RWPE1 (cell line): ENCODE measurements at regions not wholly inside any gene's neighbourhood (a gene's known extent, or its start where the extent isn't known, plus 50 kb on each side); places are given as distances from the start of the nearest gene placed in this dataset.

Source experiments
- CTCF ChIA-PET: fragments of 350-600 bp; sonication (Branson Sonifier 250); formaldehyde crosslinking; extraction: SDS; loops from one replicate; lab custom pipeline; 2021; lab: Yijun Ruan, JAX
- POLR2A ChIA-PET: fragments of 400-600 bp; formaldehyde crosslinking; extraction: SDS; loops from one replicate; lab custom pipeline; 2020; ENCODE audit warnings: antibody characterized with exemption; ENCODE audit not compliant: low non-redundant PET; lab: Yijun Ruan, JAX
- DNase-seq: peaks from one replicate; pipeline ENCODE4 v3.0.0; 2012; ENCODE audit warnings: low spot score
- H3K27ac ChIP-seq: fragments of 450-650 bp; 2 replicates; pipeline ENCODE4 v1.5.1; 2017
- CTCF ChIP-seq: fragments of 450-650 bp; conservative IDR thresholded peaks from 2 replicates; pipeline ENCODE4 v1.5.1; 2017; ENCODE audit warnings: low read depth, mild to moderate bottlenecking

GRCh38 chr20:60892095-60892813, 359.8 kb upstream of the CDH4 start:
- ChIA-PET CTCF (interaction anchor here (1.2 kb wide), 1 partner anchor 40 kb away, joined by 3 read pairs; no protein-coding TSS in a partner anchor), POLR2A (no interaction called here)
- TF ChIP-seq CTCF = no peak
- no peak for DNase-seq
- no peak overlapping the region for H3K27ac ChIP-seq

- no peak for TF ChIP-seq CTCF
- POLR2A ChIA-PET = no interaction called here
- CTCF ChIA-PET = no interaction called here
- H3K27ac ChIP-seq = no peak overlapping the region
- no peak for DNase-seq
Observed at GRCh38 chr20:60894091-60894490, 358.0 kb upstream of the CDH4 start.

GRCh38 chr20:60895363-60896079, 356.5 kb upstream of the CDH4 start:
- POLR2A ChIA-PET = no interaction called here
- no peak for DNase-seq
- no peak overlapping the region for H3K27ac ChIP-seq
- no peak for TF ChIP-seq CTCF
- CTCF ChIA-PET = no interaction called here

GRCh38 chr20:60897976-60898375, 354.1 kb upstream of the CDH4 start:
- DNase-seq = no peak
- no peak overlapping the region for H3K27ac ChIP-seq
- CTCF ChIA-PET = interaction anchor here (0.6 to 0.7 kb wide), 3 partner anchors 41 to 202 kb away, joined by 3 to 4 read pairs (median 3); no protein-coding TSS in a partner anchor
- POLR2A ChIA-PET = no interaction called here
- TF ChIP-seq CTCF = no peak

- no peak overlapping the region for H3K27ac ChIP-seq
- no peak for TF ChIP-seq CTCF
- DNase-seq = no peak
- CTCF ChIA-PET = no interaction called here
- POLR2A ChIA-PET = no interaction called here
Observed at GRCh38 chr20:60899320-60899719, 352.7 kb upstream of the CDH4 start.

- CTCF ChIA-PET = interaction anchor here (0.6 kb wide), 1 partner anchor 12 kb away, joined by 4 read pairs; no protein-coding TSS in a partner anchor
- POLR2A ChIA-PET = no interaction called here
- H3K27ac ChIP-seq = no peak overlapping the region
- no peak for TF ChIP-seq CTCF
- DNase-seq = no peak
Observed at GRCh38 chr20:60900618-60901017, 351.4 kb upstream of the CDH4 start.
